ENCODE measurements at regions not wholly inside any gene's neighbourhood (a gene's known extent, or its start where the extent isn't known, plus 50 kb on each side); places are given as distances from the start of the nearest gene placed in this dataset.

DNA sequence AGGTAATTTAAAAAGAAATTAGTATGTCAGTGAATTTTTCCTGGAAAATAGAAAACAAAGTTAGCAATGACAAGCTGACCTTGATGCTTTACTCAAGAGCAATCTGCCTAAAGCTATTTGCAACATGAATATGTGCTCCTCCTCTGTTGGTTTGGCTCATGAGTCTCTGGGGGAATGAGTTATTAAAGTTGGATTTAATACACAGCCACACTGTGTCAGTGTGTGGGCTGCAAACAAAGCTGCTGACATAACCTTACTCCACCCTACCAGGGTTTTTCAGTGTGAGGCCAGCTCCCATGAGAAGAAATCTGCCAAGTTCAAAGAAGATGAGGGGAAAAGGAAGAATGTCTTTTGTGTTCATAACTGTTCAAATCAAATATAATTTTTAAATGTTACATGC is 280.5 kb downstream of the TLL1 start:
- H2AFZ ChIP-seq (ENCODE audit: low read depth, low read length), result no peak overlapping the region
- H3K4me1 ChIP-seq (replicated peaks in 1 of 2; ENCODE audit: control insufficient read depth in 2 of 2, insufficient read depth in 2 of 2, low read length in 2 of 2), result no peaks in the 10 kb centered on the region
- DNase-seq (ENCODE audit: extremely low read depth in 1 of 4, low spot score in 3 of 4), result no peak
- H3K36me3 ChIP-seq (ENCODE audit: control insufficient read depth, insufficient read depth, low read length), result no peaks in the 10 kb centered on the region
- no peaks in the 10 kb centered on the region for H4K20me1 ChIP-seq (replicated peaks; ENCODE audit: control insufficient read depth, insufficient read depth, low read length)
- ChIA-PET POLR2A (no interaction called here), CTCF (ENCODE audit: low intra/inter-chr PET ratio) (no interaction called here)
- no peak for ATAC-seq
- H3K9me3 ChIP-seq (replicated peaks; ENCODE audit: control insufficient read depth, insufficient read depth, low read depth, low read length), result no peaks in the 10 kb centered on the region
- no peak for FAIRE-seq
- no peaks in the 10 kb centered on the region for H3K79me2 ChIP-seq (ENCODE audit: control insufficient read depth, insufficient read depth, low read length)
- H3K9me1 ChIP-seq (ENCODE audit: control insufficient read depth, insufficient read depth, low read length), result no peaks in the 10 kb centered on the region
- H3K4me3 ChIP-seq, result no peak overlapping the region
- no peaks in the 10 kb centered on the region for H3K27me3 ChIP-seq (ENCODE audit: control insufficient read depth in 2 of 2, insufficient read depth in 2 of 2, low read length in 2 of 2)
- no peak overlapping the region for H3K9ac ChIP-seq (ENCODE audit: insufficient read depth in 1 of 2, low read depth in 2 of 2, low read length in 2 of 2)
- H3K4me2 ChIP-seq (ENCODE audit: insufficient read depth, low read length), result no peak overlapping the region
- BruUV-seq (replicated peaks), result no TSS peak
- in situ Hi-C loops (cut with MboI), result no loop called here
- intact Hi-C loops (cut with micrococcal nuclease), result no loop called here
- H3K27ac ChIP-seq (ENCODE audit: extremely low read depth, low read depth, low read length), result no peak overlapping the region
- no peak for TF ChIP-seq TCFL5 (CRISPR knock-in tag; conservative IDR thresholded peaks at IDR 0.05)
- no peak for TF ChIP-seq DIDO1 (tag; IDR thresholded peaks at IDR 0.05; ENCODE audit: low read depth)
- TF ChIP-seq NCOA4 (IDR thresholded peaks at IDR 0.05; ENCODE audit: partially characterized antibody), result no peak
- TF ChIP-seq NUFIP1 (IDR thresholded peaks at IDR 0.05; ENCODE audit: partially characterized antibody), result no peak
- no peak for TF ChIP-seq JUND (IDR thresholded peaks at IDR 0.05; ENCODE audit: borderline replicate concordance, low read depth, low read length)
- no peak for TF ChIP-seq JUND (tag; IDR thresholded peaks at IDR 0.05; ENCODE audit: borderline replicate concordance, low read depth, low read length)
- TF ChIP-seq NFIX (CRISPR knock-in tag; IDR thresholded peaks at IDR 0.05; ENCODE audit: low read depth), result no peak
- TF ChIP-seq SUPT5H (IDR thresholded peaks at IDR 0.05), result no peak
- no peak for TF ChIP-seq MCM3 (IDR thresholded peaks at IDR 0.05)
- no peak for TF ChIP-seq GTF2F1 (IDR thresholded peaks at IDR 0.05; ENCODE audit: low read depth, low read length)
- TF ChIP-seq, protein P1, sequence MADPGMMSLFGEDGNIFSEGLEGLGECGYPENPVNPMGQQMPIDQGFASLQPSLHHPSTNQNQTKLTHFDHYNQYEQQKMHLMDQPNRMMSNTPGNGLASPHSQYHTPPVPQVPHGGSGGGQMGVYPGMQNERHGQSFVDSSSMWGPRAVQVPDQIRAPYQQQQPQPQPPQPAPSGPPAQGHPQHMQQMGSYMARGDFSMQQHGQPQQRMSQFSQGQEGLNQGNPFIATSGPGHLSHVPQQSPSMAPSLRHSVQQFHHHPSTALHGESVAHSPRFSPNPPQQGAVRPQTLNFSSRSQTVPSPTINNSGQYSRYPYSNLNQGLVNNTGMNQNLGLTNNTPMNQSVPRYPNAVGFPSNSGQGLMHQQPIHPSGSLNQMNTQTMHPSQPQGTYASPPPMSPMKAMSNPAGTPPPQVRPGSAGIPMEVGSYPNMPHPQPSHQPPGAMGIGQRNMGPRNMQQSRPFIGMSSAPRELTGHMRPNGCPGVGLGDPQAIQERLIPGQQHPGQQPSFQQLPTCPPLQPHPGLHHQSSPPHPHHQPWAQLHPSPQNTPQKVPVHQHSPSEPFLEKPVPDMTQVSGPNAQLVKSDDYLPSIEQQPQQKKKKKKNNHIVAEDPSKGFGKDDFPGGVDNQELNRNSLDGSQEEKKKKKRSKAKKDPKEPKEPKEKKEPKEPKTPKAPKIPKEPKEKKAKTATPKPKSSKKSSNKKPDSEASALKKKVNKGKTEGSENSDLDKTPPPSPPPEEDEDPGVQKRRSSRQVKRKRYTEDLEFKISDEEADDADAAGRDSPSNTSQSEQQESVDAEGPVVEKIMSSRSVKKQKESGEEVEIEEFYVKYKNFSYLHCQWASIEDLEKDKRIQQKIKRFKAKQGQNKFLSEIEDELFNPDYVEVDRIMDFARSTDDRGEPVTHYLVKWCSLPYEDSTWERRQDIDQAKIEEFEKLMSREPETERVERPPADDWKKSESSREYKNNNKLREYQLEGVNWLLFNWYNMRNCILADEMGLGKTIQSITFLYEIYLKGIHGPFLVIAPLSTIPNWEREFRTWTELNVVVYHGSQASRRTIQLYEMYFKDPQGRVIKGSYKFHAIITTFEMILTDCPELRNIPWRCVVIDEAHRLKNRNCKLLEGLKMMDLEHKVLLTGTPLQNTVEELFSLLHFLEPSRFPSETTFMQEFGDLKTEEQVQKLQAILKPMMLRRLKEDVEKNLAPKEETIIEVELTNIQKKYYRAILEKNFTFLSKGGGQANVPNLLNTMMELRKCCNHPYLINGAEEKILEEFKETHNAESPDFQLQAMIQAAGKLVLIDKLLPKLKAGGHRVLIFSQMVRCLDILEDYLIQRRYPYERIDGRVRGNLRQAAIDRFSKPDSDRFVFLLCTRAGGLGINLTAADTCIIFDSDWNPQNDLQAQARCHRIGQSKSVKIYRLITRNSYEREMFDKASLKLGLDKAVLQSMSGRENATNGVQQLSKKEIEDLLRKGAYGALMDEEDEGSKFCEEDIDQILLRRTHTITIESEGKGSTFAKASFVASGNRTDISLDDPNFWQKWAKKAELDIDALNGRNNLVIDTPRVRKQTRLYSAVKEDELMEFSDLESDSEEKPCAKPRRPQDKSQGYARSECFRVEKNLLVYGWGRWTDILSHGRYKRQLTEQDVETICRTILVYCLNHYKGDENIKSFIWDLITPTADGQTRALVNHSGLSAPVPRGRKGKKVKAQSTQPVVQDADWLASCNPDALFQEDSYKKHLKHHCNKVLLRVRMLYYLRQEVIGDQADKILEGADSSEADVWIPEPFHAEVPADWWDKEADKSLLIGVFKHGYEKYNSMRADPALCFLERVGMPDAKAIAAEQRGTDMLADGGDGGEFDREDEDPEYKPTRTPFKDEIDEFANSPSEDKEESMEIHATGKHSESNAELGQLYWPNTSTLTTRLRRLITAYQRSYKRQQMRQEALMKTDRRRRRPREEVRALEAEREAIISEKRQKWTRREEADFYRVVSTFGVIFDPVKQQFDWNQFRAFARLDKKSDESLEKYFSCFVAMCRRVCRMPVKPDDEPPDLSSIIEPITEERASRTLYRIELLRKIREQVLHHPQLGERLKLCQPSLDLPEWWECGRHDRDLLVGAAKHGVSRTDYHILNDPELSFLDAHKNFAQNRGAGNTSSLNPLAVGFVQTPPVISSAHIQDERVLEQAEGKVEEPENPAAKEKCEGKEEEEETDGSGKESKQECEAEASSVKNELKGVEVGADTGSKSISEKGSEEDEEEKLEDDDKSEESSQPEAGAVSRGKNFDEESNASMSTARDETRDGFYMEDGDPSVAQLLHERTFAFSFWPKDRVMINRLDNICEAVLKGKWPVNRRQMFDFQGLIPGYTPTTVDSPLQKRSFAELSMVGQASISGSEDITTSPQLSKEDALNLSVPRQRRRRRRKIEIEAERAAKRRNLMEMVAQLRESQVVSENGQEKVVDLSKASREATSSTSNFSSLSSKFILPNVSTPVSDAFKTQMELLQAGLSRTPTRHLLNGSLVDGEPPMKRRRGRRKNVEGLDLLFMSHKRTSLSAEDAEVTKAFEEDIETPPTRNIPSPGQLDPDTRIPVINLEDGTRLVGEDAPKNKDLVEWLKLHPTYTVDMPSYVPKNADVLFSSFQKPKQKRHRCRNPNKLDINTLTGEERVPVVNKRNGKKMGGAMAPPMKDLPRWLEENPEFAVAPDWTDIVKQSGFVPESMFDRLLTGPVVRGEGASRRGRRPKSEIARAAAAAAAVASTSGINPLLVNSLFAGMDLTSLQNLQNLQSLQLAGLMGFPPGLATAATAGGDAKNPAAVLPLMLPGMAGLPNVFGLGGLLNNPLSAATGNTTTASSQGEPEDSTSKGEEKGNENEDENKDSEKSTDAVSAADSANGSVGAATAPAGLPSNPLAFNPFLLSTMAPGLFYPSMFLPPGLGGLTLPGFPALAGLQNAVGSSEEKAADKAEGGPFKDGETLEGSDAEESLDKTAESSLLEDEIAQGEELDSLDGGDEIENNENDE (IDR thresholded peaks at IDR 0.05; ENCODE audit: low read depth, low read length), result no peak
